NCI-H460 (cell line): ENCODE measurements at regions not wholly inside any gene's neighbourhood (a gene's known extent, or its start where the extent isn't known, plus 50 kb on each side); places are given as distances from the start of the nearest gene placed in this dataset.
"Not testable (repeated sequence)": the region's sequence is repeated elsewhere in the genome, so short reads cannot be mapped to it uniquely, and the experiment has no call there.

Experiments
- DNase-seq: peaks from one replicate; pipeline ENCODE4 v3.0.0-alpha.2; 2016; ENCODE audit warnings: low read depth; ENCODE audit errors: extremely low read depth

GRCh38 chr2:150120326-150120955, 367.0 kb downstream of the RND3 start:
- no peak for DNase-seq

- no peak for DNase-seq
Measured at GRCh38 chr2:150119819-150120218, 367.6 kb downstream of the RND3 start.

DNA sequence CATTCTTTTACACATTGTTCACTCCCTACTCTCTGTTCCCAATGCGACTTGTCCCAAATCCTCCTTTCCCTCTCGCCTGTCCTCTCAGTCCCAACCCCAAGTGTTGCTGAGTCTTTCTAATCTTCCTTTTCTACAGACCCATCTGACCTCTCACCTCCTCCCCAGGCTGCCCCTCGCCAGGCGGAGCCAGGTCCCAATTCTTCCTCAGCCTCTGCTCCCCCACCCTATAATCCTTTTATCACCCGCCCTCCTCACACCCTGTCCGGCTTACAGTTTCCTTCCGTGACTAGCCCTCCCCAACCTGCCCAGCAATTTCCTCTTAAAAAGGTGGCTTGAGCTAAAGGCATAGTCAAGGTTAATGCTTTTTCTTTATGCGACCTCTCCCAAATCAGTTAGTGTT, 373.4 kb downstream of the RND3 start:
- DNase-seq = not testable (repeated sequence)

DNA sequence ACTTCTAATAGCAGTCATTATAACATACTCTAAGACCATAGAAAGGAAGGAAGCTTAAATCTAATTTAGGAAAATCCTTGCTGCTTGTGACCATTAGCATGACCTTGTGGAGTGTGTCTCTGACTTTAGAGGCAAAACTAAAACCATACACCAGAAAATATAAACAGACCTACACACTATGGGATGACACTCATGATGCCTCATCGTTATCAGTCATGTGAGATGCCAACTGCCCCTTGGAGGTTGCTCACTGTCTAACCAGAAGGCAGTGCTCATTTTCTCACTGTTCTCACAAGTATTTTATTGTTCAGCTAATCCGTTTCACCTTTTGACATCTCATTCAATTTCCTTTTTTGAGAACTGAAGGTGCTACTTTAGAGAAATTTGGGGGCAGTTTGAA, 376.9 kb downstream of the RND3 start:
- no peak for DNase-seq

- DNase-seq = no peak
Measured at GRCh38 chr2:150109912-150110311, 377.6 kb downstream of the RND3 start.

DNA sequence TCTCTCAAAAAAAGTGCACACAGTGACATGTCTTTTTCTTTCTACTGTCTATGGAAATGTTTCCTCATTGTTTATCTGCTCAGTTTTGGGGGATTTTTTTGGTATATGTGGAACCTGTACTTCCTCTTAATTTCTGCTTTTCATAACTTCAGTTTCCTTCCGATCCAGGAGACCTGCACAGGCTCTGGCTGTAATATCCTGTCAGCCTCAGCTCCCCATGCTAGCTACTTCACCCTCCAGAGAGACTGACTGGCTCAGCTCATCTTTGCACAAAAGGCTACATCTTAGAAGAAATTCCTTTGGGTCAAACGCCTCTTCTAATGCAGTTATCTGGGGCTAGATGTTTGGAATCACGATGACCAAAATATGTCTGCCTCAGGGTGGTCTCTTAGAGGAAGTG, 378.4 kb downstream of the RND3 start:
- DNase-seq = no peak

DNA sequence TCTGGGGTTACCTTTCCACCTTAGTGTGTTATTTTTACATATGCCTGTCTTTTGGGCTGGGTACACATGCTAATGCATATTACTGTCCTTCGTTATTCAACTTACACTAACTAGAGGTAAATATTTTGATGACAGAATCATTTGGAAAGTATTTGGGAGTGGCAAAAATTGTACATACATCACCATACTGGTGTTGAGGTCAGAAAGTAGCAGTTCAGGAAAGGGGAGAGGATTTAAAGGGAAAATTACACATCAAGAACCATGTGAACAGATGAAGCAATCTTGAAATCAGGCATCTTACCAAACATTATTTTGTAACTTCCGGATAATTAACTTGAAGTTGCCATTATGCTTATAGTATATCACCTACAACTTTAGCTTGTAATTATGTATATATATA, 379.7 kb downstream of the RND3 start:
- DNase-seq = no peak

DNA sequence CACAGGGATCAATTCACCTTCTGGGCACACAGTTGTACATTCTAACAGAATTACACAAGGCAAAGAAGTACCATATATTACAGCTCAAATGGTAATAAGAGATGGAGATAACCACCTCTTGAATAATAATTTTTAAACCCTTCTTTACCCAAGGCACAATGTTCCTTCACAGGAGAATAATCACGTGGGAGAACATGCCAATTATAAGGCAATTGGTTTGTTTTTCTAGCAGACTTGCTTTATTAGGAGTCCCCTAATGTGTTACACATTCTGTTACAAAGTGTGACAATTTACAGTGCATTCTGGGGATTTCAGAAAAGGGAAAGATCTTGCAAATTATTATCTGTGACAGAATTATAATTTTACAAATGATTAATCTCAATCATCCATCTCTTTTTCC, 380.3 kb downstream of the RND3 start:
- no peak for DNase-seq

GRCh38 chr2:150101947-150102346, 385.5 kb downstream of the RND3 start:
- no peak for DNase-seq

GRCh38 chr2:150100834-150101233, 386.6 kb downstream of the RND3 start:
- no peak for DNase-seq

DNA sequence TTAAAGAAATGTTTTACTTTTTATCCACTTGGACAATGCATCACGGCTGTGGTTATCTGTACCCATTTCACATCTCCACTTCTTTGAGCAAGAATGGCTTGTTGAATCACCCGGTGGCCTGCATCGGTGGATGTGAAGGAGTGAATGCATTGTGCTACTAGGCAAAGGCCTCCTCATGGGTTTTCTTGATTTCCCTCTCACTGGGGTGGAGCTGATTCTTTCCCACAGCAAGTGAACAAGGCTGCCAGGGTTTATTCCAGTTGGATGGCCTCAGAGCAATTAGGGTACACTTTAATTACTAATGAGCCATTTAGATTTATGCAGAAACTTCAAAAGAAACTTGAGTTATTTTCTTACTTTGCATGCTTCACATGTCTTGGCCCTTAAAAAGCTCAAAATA, 387.1 kb downstream of the RND3 start:
- no peak for DNase-seq

- DNase-seq = no peak
Measured at GRCh38 chr2:150099805-150100204, 387.7 kb downstream of the RND3 start.

DNA sequence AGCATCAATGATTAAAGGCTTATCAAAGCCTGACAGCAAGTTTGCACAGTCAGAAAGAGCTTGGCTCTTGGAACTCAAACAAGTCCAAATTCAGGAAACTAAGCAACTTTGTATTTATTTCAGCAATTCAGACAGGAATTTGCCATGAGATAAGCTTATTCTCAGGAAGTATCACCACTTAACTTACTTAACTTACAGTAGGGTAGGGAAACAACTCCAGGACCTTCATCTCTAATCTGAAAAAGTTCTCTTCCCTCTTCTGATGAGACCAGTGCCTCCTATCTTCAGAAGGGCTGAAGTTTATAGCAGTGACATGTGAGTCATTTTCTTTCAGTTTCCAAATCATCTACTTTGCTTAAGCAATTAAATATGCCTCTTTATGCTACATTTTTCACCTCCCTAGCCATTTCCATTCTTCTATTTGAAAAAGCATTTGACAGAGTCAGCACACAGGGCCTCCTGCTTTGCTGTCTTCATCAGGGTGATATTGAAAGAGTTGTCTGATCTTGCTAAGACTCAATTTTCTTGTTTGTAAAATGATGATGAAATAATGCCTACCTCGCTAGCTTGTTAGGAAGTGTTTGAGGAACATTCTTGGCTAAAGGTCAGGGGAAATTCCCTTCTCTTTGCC, 389.5 kb downstream of the RND3 start:
- no peak for DNase-seq

DNA sequence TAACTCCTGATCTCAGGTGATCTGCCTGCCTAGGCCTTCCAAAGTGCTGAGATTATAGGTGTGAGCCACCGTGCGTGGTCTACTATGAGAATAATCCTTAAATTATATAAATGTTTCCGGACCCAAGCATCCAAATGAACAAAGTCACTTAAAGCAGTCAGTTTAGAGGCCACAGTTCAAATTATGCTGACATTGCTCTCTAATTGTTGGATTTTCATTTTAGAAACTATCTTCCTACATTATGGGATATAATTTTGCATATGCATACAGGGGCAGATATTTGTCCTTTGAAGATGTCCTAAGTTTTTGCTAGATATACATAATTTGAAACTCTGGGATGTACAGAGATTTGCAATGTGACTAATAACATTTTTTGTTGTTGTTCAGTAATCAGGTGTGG, 390.1 kb downstream of the RND3 start:
- DNase-seq = no peak

- no peak for DNase-seq
Measured at GRCh38 chr2:150095361-150096095, 391.9 kb downstream of the RND3 start.

GRCh38 chr2:150091846-150092245, 395.6 kb downstream of the RND3 start:
- no peak for DNase-seq

GRCh38 chr2:150090031-150090430, 397.4 kb downstream of the RND3 start:
- DNase-seq = no peak

- no peak for DNase-seq
Measured at GRCh38 chr2:150088538-150088937, 398.9 kb downstream of the RND3 start.

DNA sequence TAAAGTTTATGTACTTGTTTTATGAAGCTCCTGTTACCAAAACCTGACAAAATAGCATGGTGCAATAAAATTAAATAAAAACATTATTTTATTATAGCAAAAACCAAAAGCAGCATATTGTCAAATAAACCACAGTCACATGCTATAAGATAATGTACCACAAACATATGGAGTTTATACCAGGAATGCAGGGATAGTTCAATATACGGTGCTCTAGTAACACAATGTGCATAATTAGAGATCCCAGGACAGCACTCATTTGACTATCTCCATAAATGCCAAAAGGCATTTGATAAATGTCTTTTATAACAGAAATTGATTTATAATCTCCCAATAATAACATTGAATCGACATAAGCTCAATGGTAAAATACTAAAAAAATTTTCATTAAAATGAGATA, 402.0 kb downstream of the RND3 start:
- DNase-seq = no peak

DNA sequence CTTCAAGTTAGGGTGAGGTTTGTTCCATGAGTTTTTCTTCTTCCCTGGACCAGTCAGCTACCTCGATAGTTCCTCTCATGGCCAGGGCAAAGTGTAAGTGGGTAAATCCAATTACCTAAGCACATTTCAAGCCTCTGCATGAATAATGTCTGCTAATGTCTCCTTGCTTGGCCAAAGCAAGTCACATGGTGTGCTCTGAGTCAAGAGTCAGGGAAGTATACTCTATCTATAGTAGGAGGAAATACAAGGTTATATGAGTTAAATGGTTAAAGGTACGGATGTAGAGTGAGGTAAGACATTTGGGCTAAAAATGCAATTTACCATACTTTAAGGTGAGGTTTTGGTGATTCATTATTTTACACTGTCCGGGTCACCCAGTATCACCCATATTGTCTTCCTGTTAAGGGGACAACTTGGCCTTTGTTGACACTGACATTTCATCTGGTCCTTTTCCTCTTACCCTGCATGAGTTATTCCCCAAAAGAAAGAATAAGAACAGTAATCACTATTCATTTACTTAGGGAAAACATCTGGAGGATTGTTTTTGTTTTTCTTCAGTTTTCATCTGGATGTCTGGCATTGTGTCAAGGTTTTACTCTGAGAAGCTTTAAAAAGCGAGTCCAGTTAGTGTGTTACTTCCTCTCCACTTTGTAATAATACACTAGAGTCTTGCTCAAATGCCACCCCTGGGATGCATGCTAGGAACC, 405.5 kb downstream of the RND3 start:
- no peak for DNase-seq

GRCh38 chr2:150076281-150076680, 411.2 kb downstream of the RND3 start:
- DNase-seq = no peak

DNA sequence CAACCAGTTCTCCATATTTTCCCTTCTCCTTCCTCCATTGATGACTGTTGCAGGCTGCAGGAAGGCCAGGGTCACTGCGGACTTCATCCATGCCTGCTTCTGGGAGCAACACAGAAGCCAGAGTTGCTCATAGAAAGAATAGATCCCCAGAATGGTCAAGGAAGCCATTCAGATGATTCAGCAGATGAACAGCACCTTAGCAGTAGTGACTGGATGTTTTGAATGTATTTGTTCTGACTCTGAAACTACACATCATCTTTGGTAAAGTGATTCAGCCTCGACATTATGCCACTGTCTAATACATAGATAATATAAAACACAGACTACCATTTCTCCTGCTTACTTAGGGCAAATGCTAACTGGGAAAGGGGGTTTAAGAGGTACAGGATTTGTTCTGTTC, 411.6 kb downstream of the RND3 start:
- no peak for DNase-seq
